H1 (cell line): ENCODE measurements at regions not wholly inside any gene's neighbourhood (a gene's known extent, or its start where the extent isn't known, plus 50 kb on each side); places are given as distances from the start of the nearest gene placed in this dataset.

Experiments
- ASH2L ChIP-seq: fragments of 200-600, 300-600 bp; sonication (generic); IDR thresholded peaks from one replicate; pipeline ENCODE4 v1.7.1; 2017; ENCODE audit warnings: low read length
- HDAC2 ChIP-seq, 2 experiments: fragments of 300-600 bp in 1 of 2; sonication (generic) in 1 of 2; IDR thresholded peaks; 2 replicates each; pipeline ENCODE4 v1.6.1; 2011 to 2012; ENCODE audit warnings: low read depth in 2 of 2, low read length in 2 of 2, mild to moderate bottlenecking in 2 of 2, moderate library complexity in 2 of 2, borderline replicate concordance in 1 of 2, inconsistent platforms in 1 of 2
- HDAC6 ChIP-seq: IDR thresholded peaks from one replicate; pipeline ENCODE4 v1.7.1; 2012; ENCODE audit warnings: low read depth, mild to moderate bottlenecking, inconsistent platforms, low read length, moderate library complexity
- SIX5 ChIP-seq: IDR thresholded peaks from 2 replicates; pipeline ENCODE4 v1.6.1; 2011; ENCODE audit warnings: mild to moderate bottlenecking, low read depth, low read length
- SRF ChIP-seq: IDR thresholded peaks from 2 replicates; pipeline ENCODE4 v1.6.1; 2011; ENCODE audit warnings: mild to moderate bottlenecking, low read depth, low read length, moderate library complexity
- TF ChIP-seq, protein P1 (sequence below): IDR thresholded peaks from 2 replicates; pipeline ENCODE4 v1.6.1; 2011; ENCODE audit warnings: low read length, improper control_type of control experiment

DNA sequence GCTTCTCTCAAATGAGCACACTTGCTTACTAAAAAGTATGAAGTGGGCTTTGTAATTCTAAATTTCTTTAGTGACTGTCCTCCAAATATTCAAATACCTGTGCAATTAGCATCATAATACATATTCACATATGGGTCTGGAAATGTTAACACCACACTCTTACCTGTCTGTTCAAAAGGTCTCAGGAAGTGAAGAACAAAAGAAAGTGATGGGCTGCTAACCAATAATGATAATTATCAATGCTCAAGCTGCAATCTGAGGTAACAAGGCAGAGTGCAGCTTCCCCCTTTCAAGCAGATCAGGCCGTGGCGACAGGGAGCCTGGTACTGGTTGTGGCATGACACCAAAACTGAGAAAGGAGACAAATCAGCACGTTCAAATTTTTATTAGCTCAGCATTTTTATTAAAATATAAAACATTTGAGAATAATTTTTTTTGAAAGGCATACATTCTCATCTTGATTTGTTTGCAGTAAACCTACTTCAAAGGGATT lies 1044.7 kb upstream of the EPHA7 start (continued):
- TF ChIP-seq HDAC2 (IDR thresholded peaks at IDR 0.05; ENCODE audit: borderline replicate concordance in 1 of 2, low read depth in 2 of 2, low read length in 2 of 2) (no peak), HDAC6 (no peak), SIX5 (no peak), ASH2L (no peak), SRF (no peak)
- TF ChIP-seq, protein P1, sequence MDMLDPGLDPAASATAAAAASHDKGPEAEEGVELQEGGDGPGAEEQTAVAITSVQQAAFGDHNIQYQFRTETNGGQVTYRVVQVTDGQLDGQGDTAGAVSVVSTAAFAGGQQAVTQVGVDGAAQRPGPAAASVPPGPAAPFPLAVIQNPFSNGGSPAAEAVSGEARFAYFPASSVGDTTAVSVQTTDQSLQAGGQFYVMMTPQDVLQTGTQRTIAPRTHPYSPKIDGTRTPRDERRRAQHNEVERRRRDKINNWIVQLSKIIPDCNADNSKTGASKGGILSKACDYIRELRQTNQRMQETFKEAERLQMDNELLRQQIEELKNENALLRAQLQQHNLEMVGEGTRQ = no peak
- TF ChIP-seq, all 59 proteins: peak for 0
